Trophoblast cell (in vitro differentiated cells and primary cell): ENCODE measurements at regions not wholly inside any gene's neighbourhood (a gene's known extent, or its start where the extent isn't known, plus 50 kb on each side); places are given as distances from the start of the nearest gene placed in this dataset.
"Not testable (repeated sequence)": the region's sequence is repeated elsewhere in the genome, so short reads cannot be mapped to it uniquely, and the experiment has no call there.

ENCODE experiments used
- DNase-seq, 2 donors: peaks; one replicate each; pipeline ENCODE4 v3.0.0-alpha.2; 2016
- H2AFZ ChIP-seq: 2 replicates; pipeline ENCODE4 v1.6.1; 2013; ENCODE audit warnings: low read length, moderate library complexity, mild to moderate bottlenecking; ENCODE audit not compliant: insufficient read depth, poor library complexity
- H2AK5ac ChIP-seq: 2 replicates; pipeline ENCODE4 v1.6.1; 2013; ENCODE audit warnings: mild to moderate bottlenecking, low read length
- H2BK120ac ChIP-seq: 2 replicates; pipeline ENCODE4 v1.6.1; 2013; ENCODE audit warnings: low read length, mild to moderate bottlenecking, moderate library complexity; ENCODE audit not compliant: insufficient read depth, poor library complexity
- H2BK12ac ChIP-seq: 2 replicates; pipeline ENCODE4 v1.6.1; 2013; ENCODE audit warnings: mild to moderate bottlenecking, low read length, moderate library complexity
- H2BK5ac ChIP-seq: 2 replicates; pipeline ENCODE4 v1.6.1; 2013; ENCODE audit warnings: low read length, low read depth, moderate library complexity, mild to moderate bottlenecking; ENCODE audit not compliant: poor library complexity
- H3K14ac ChIP-seq: 2 replicates; pipeline ENCODE4 v1.6.1; 2013; ENCODE audit warnings: mild to moderate bottlenecking, low read length
- H3K18ac ChIP-seq: 2 replicates; pipeline ENCODE4 v1.6.1; 2013; ENCODE audit warnings: mild to moderate bottlenecking, low read length
- H3K23ac ChIP-seq: 2 replicates; pipeline ENCODE4 v1.6.1; 2013; ENCODE audit warnings: low read length
- H3K27ac ChIP-seq: 2 replicates; pipeline ENCODE4 v1.5.1; 2013; ENCODE audit warnings: low read depth, mild to moderate bottlenecking, inconsistent platforms, low read length, moderate library complexity
- H3K27me3 ChIP-seq: 2 replicates; pipeline ENCODE4 v1.6.1; 2013; ENCODE audit warnings: inconsistent platforms, mild to moderate bottlenecking, low read length, moderate library complexity; ENCODE audit not compliant: insufficient read depth
- H3K36me3 ChIP-seq, 2 experiments: 1 replicate in 1 of 2; 2 replicates in 1 of 2; pipeline ENCODE4 v1.6.1; 2013; ENCODE audit warnings: low read length in 2 of 2, mild to moderate bottlenecking in 2 of 2, moderate library complexity in 1 of 2; ENCODE audit not compliant: insufficient read depth in 2 of 2, control insufficient read depth in 1 of 2
- H3K4ac ChIP-seq: 2 replicates; pipeline ENCODE4 v1.6.1; 2013; ENCODE audit warnings: low read depth, mild to moderate bottlenecking, low read length, moderate library complexity
- H3K4me1 ChIP-seq, 2 experiments: 1 replicate in 1 of 2; 2 replicates in 1 of 2; pipeline ENCODE4 v1.6.1; 2013; ENCODE audit warnings: low read length in 2 of 2, mild to moderate bottlenecking in 2 of 2, moderate library complexity in 1 of 2; ENCODE audit not compliant: insufficient read depth in 2 of 2, control insufficient read depth in 1 of 2
- H3K4me2 ChIP-seq: 2 replicates; pipeline ENCODE4 v1.6.1; 2013; ENCODE audit warnings: inconsistent platforms, mild to moderate bottlenecking, low read length, moderate library complexity
- H3K4me3 ChIP-seq: 2 replicates; pipeline ENCODE4 v1.5.1; 2013; ENCODE audit warnings: mild to moderate bottlenecking, low read depth, low read length, inconsistent platforms
- H3K79me1 ChIP-seq: one replicate; pipeline ENCODE4 v1.6.1; 2013; ENCODE audit warnings: low read length
- H3K79me2 ChIP-seq: 2 replicates; pipeline ENCODE4 v1.6.1; 2013; ENCODE audit warnings: low read length, mild to moderate bottlenecking; ENCODE audit not compliant: control insufficient read depth, insufficient read depth, poor library complexity
- H3K9ac ChIP-seq: 2 replicates; pipeline ENCODE4 v1.6.1; 2013; ENCODE audit warnings: mild to moderate bottlenecking, low read length
- H3K9me3 ChIP-seq: 2 replicates; pipeline ENCODE4 v1.6.1; 2013; ENCODE audit warnings: low read depth, mild to moderate bottlenecking, control low read depth, inconsistent platforms, low read length; ENCODE audit not compliant: insufficient read depth
- H4K12ac ChIP-seq: 2 replicates; pipeline ENCODE4 v1.6.1; 2013; ENCODE audit warnings: low read depth, mild to moderate bottlenecking, low read length, moderate library complexity
- H4K8ac ChIP-seq: 2 replicates; pipeline ENCODE4 v1.6.1; 2013; ENCODE audit warnings: low read depth, mild to moderate bottlenecking, low read length, moderate library complexity
- H4K91ac ChIP-seq: one replicate; pipeline ENCODE4 v1.6.1; 2013; ENCODE audit warnings: low read depth, mild to moderate bottlenecking, low read length, moderate library complexity
- WGBS: extraction: QIAGEN DNeasy Blood & Tissue Kit; methylation state at CpG from one replicate; pipeline ENCODE4 v1.1.7; 2013; ENCODE audit warnings: missing lambda C conversion rate; ENCODE audit not compliant: insufficient read length, insufficient coverage; ENCODE audit errors: extremely low coverage; 5-methylcytosine and 5-hydroxymethylcytosine counted together

DNA sequence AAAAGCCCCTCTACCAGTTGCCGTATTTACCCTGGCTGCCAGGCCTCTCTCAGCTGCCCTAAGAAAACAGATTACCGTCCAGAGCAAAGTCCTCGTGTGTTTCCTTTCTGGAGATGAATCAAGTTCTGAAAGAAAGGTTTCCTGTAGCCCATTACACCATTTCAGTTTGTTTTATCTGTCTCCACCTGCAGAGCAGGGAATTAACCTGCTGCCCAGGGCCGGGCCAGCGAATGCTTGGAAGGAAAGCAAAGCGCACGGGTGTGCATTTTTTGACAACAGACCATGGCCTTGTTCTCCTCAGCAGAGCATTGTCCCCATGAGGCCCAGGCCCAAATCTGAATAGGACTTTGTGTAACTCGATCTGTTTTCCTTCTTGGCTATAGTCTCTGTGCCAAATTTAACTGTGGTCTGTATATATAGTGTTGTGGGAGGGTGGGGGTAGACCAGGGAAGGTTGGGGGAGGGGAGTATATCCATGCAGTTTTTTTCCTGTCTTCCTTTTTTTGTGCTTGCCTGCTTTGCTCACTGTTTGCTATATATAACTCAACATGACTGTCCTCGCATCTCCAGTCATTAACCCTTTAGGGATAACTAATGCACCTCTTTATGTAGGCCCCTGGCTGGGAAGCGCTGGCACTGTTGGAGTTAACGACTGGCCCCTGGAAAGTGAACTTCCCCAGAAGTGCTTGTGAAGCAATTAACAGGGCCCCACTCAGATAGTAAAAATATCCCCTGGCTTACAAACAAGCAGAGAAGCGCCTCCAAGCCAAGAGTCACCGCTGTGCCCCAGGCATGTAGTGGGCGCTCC, 174.3 kb upstream of the PLGLB2 start:
- WGBS = no CpG with 5 or more reads among the region's 14 CpGs

DNA sequence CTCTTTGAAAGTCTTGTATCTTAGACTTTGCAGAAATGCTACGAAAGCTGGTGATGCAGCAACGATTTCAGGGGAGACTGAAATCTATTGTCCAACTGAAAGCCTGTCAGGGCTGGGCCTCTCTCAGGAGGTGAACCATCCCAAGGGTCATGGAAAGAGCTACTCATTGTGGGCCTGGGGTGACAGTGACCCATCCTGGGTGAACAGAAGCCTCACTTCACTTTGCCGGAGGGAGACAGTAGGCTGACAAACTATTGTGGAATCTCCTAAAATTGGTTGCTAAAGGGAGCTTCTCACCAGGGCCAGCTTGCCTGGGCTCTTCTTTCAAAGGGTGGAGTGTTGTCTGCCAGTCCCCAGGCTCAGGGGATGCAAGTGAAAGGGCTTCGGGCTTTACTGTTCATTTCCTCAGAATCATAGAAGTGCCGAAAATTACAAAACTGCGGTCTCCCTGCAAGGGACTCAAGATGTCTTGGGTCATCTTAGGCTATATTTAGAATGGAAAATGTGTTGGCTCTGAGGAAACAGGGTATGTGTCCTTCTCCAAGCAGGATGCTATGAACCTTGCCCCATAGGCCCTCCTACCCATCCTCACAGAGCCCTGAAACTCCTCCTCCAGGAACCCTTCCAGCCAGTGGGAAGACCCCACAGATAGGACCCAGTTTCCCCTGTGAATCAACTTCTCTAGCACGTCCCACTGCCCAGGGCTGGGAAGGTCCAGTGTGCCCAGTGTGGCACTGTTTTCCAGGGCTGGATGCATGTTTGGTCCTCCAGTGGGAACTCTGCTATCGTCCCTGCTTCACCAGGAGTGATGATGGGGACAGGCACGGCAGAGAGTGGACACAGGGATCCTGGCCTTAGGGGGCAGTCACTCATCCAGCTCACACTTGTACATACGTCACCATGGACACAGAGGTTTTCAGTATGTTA, 173.4 kb upstream of the PLGLB2 start:
- no CpG with 5 or more reads among the region's 10 CpGs for WGBS
- not testable (repeated sequence) for H3K9me3 ChIP-seq

More for the DNA sequence above, 174.3 kb upstream of the PLGLB2 start:
- not testable (repeated sequence) for H3K14ac ChIP-seq, H4K12ac ChIP-seq, H3K4me3 ChIP-seq, H4K8ac ChIP-seq, H3K27me3 ChIP-seq, H2AK5ac ChIP-seq, H2AFZ ChIP-seq, H3K27ac ChIP-seq, H3K18ac ChIP-seq, H3K4me2 ChIP-seq, H3K9me3 ChIP-seq, H3K79me2 ChIP-seq, H3K79me1 ChIP-seq, H2BK5ac ChIP-seq, H2BK12ac ChIP-seq, H4K91ac ChIP-seq, H3K9ac ChIP-seq, H3K36me3 ChIP-seq, H3K23ac ChIP-seq, DNase-seq, H2BK120ac ChIP-seq, H3K4me1 ChIP-seq, H3K4ac ChIP-seq

DNA sequence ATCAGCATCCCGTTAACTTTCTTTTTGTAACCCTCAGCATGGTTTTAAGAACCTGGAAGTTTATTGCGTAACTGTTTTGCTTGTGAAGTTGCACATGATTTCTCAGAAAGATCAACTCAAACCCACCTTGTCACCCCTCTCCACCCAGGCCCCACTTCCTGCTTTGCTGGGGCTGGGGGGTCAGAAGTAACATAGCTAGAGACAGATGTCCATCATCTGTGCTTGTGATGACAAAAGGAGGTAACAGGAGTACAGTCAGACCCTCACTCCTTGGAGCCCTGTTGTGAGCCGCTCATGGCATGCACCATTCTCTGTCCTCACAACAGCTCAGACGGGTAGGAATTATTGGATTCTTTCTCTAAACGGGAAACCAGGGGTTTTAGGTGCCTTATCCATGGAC, 172.7 kb upstream of the PLGLB2 start:
- H3K18ac ChIP-seq, H3K4me3 ChIP-seq, H4K12ac ChIP-seq, H3K79me2 ChIP-seq, H3K23ac ChIP-seq, H2AK5ac ChIP-seq, H3K4me2 ChIP-seq, H2BK12ac ChIP-seq, H4K91ac ChIP-seq, DNase-seq, H2AFZ ChIP-seq, H3K4me1 ChIP-seq, H3K36me3 ChIP-seq, H3K79me1 ChIP-seq, H3K9ac ChIP-seq, H3K27me3 ChIP-seq, H3K9me3 ChIP-seq, H3K4ac ChIP-seq, H3K14ac ChIP-seq, H2BK120ac ChIP-seq, H3K27ac ChIP-seq, H4K8ac ChIP-seq, H2BK5ac ChIP-seq: not testable (repeated sequence)
- no CpG with 5 or more reads among the region's 5 CpGs for WGBS

More for the DNA sequence above, 173.4 kb upstream of the PLGLB2 start:
- H3K4me1 ChIP-seq, H2AFZ ChIP-seq, H4K12ac ChIP-seq, H3K79me2 ChIP-seq, H3K27ac ChIP-seq, H3K4me2 ChIP-seq, DNase-seq, H3K4me3 ChIP-seq, H3K27me3 ChIP-seq, H3K9ac ChIP-seq, H3K4ac ChIP-seq, H3K79me1 ChIP-seq, H3K36me3 ChIP-seq, H3K23ac ChIP-seq: not testable (repeated sequence)
- Histone ChIP-seq H4K91ac (peak overlapping the region; percentile 77), H4K8ac (peak overlapping the region; percentile 47), H2BK12ac (peak overlapping the region; percentile 91), H2BK5ac (peak overlapping the region; percentile 73), H2AK5ac (peak overlapping the region; percentile 97), H2BK120ac (peak overlapping the region; percentile 83), H3K18ac (peak overlapping the region; percentile 84), H3K14ac (peak overlapping the region; percentile 93)

DNA sequence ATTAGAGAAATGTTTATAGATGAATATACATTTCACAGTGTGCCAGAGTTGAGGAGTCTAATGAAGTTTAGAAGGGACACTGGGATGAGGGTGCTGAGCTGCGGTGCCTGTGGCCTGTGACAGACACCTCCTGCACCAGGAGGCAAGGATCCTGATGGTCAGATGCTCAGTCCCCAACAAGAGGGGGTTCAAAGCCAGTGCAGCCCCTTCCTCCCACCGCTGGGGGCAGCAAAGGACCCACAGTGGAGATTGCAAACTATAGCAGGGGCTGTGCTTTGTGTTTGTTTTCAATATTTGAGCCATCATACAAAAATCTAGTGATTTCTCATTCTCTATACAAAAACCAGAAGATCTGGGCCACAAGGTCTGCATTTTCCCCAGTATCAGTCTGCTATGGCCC, 170.5 kb upstream of the PLGLB2 start:
- H4K12ac ChIP-seq, H3K4ac ChIP-seq, H3K9ac ChIP-seq, H2BK5ac ChIP-seq, H2AK5ac ChIP-seq, DNase-seq, H3K27me3 ChIP-seq, H4K8ac ChIP-seq, H2AFZ ChIP-seq, H3K36me3 ChIP-seq, H3K4me3 ChIP-seq, H3K18ac ChIP-seq, H2BK12ac ChIP-seq, H3K79me2 ChIP-seq, H3K4me2 ChIP-seq, H3K14ac ChIP-seq, H4K91ac ChIP-seq, H3K9me3 ChIP-seq, H3K23ac ChIP-seq, H2BK120ac ChIP-seq, H3K79me1 ChIP-seq, H3K4me1 ChIP-seq, H3K27ac ChIP-seq: not testable (repeated sequence)
- no CpG with 5 or more reads among the region's 2 CpGs for whole genome bisulfite sequencing
